ENCODE measurements at regions not wholly inside any gene's neighbourhood (a gene's known extent, or its start where the extent isn't known, plus 50 kb on each side); places are given as distances from the start of the nearest gene placed in this dataset.
"Not testable (repeated sequence)": the region's sequence is repeated elsewhere in the genome, so short reads cannot be mapped to it uniquely, and the experiment has no call there.

DNA sequence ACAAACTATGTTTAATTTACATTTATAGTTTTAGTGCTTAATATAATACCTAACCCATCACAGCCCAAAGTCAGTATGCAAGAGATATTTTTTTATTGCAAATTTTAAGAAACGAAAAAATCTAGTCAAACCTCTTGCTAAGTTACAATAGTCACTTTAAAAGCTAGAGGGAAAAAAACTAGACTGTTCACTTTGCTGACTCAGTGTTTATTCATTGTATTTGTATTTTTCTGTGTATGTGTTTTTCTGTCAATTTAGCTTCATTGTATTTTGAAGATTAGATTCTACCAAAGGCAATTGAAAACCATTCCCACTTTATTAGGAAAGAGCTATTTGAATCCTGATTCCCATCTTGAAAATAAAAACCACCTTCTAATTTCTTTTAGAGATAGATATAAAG is 891.5 kb downstream of the SLC16A7 start:
- Mint-ChIP-seq H3K27ac (no peak overlapping the region), H3K27me3 (no peaks in the 10 kb centered on the region), H3K36me3 (no peaks in the 10 kb centered on the region), H3K4me1 (ENCODE audit: low read depth) (no peaks in the 10 kb centered on the region), H3K9me3 (ENCODE audit: low read depth) (peaks cover 4% of the 10 kb centered on the region), H3K4me3 (no peak overlapping the region)

DNA sequence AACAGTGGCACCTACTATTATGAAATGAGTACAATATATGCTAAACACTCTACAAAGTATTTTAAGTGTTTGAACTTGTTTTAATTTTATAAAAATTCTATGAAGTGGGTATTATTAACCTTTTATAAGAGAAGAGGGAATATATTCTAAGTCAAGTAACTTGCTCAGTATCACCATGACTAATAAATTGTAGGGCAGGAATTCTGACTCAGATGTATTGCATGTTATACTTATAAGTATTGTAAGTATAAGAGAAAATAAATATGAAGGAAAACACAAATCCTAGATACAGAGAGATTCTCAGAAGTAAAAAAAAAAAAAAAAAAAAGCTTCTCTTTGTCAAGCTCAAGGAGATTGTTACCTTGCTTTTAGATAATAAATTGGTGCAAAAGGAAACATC is 893.2 kb downstream of the SLC16A7 start:
- no peaks in the 10 kb centered on the region for H3K36me3 Mint-ChIP-seq
- H3K4me1 Mint-ChIP-seq (ENCODE audit: low read depth) = no peaks in the 10 kb centered on the region
- no peak overlapping the region for H3K4me3 Mint-ChIP-seq
- no peak overlapping the region for H3K27ac Mint-ChIP-seq
- peaks cover 7% of the 10 kb centered on the region for H3K9me3 Mint-ChIP-seq (ENCODE audit: low read depth)
- no peaks in the 10 kb centered on the region for H3K27me3 Mint-ChIP-seq

DNA sequence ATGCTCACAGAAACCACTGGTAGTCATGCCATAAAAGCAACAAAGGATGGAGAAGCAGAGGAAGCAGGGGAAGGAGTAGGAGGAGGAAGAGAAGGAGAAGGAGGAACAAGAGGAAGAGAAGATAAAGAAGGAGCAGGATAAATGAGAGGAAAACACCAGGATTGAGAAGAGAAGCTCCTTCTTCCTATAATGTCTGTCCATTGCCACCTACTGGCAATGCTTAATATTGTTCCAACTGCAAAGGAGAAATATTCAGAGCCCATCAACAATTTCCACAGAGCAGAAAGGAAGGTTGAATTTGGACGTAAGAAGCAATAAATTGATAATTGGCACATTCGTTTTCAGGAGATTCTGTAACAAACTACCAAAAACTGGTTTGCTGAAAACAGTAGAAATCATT is 898.4 kb downstream of the SLC16A7 start:
- Mint-ChIP-seq H3K27ac (no peak overlapping the region), H3K27me3 (no peaks in the 10 kb centered on the region), H3K4me1 (ENCODE audit: low read depth) (no peaks in the 10 kb centered on the region), H3K36me3 (no peaks in the 10 kb centered on the region), H3K9me3 (ENCODE audit: low read depth) (peaks cover 8% of the 10 kb centered on the region), H3K4me3 (no peak overlapping the region)

DNA sequence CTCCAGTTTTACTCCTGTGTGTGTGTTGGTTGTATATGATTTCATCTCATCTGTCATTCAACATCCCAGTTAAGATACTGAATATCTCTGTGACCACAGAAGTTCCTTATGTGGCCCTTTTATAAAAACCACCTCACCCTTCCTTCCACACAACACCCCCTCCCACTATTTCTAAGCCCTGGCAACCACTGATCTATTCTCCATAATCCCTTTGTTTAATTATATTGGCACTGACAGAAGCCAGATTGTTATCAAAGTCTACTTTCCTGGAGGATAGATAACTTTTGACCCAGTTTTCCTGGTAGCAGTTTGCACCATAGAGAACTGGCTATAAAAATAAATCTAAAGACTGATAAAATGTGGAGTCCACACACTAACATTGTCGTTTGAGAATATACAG is 902.8 kb downstream of the SLC16A7 start:
- no peak overlapping the region for H3K4me3 Mint-ChIP-seq
- H3K36me3 Mint-ChIP-seq = no peaks in the 10 kb centered on the region
- H3K9me3 Mint-ChIP-seq (ENCODE audit: low read depth) = peaks cover 8% of the 10 kb centered on the region
- no peaks in the 10 kb centered on the region for H3K27me3 Mint-ChIP-seq
- no peak overlapping the region for H3K27ac Mint-ChIP-seq
- no peaks in the 10 kb centered on the region for H3K4me1 Mint-ChIP-seq (ENCODE audit: low read depth)

DNA sequence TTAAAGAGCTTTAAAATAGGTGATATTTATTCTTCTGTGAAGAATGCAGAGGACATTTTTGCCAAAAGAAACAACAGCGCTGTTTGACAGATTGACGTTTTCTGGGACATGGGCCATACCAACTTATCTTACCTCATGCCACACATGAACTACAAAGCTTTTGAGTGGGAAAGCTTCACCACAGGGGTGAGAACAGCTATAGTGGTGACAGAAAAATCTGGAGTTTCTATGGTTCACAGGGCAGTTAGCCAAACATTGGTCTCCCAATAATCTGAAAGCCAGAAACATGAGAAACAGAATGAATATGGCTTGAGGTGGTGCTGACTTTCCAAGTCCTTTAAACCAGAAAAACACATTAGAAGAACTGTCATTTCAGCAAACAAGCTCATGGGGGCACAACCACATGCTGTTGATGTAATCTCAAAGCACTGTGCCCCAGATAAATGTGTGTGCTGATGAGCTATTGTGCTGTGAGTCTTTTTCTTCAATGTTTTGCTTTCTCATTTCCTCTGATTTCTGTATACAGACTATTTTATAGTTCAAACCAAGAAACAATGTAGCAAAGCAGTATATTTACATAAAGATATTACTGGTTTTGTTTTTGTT is 905.4 kb downstream of the SLC16A7 start:
- H3K27ac Mint-ChIP-seq = no peak overlapping the region
- H3K4me3 Mint-ChIP-seq = no peak overlapping the region
- H3K27me3 Mint-ChIP-seq = no peaks in the 10 kb centered on the region
- no peaks in the 10 kb centered on the region for H3K4me1 Mint-ChIP-seq (ENCODE audit: low read depth)
- peaks cover 12% of the 10 kb centered on the region for H3K9me3 Mint-ChIP-seq (ENCODE audit: low read depth)
- H3K36me3 Mint-ChIP-seq = no peaks in the 10 kb centered on the region

DNA sequence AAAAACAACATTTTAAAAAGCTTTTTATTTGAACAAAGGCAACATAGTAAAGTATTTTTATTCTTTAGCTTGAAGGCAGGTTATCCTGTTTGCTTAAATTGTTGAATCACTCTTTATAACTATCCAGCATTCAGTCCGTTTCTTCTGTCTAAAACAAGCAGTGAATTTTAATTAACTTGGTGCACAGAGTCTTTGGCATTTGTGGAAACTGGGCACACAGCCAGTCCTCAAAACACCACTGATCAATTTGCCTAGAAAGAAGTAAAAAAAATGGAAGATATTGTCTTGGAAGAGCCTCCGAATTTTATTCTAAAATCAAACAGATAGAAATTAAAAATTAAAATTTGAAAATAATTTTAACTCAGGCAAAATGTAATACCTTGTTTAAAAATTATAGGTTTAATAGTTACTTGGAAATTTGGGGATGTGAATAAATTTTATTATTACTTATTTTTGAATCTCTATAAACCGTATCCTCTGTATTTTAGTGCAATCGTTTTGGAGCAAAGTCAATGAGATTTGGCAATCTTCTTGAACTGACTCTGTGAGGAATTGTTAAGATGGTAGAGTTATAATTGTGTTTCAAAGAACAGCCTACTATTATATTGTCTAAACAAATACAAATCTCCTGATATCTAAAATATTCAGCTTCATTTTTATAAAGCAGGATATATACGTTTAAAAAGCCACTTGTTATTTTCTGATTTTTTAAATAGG is 927.0 kb downstream of the SLC16A7 start:
- peaks cover 4% of the 10 kb centered on the region for H3K9me3 Mint-ChIP-seq (ENCODE audit: low read depth)
- no peak overlapping the region for H3K4me3 Mint-ChIP-seq
- no peaks in the 10 kb centered on the region for H3K36me3 Mint-ChIP-seq
- H3K27me3 Mint-ChIP-seq = no peaks in the 10 kb centered on the region
- no peak overlapping the region for H3K27ac Mint-ChIP-seq
- H3K4me1 Mint-ChIP-seq (ENCODE audit: low read depth) = no peaks in the 10 kb centered on the region

DNA sequence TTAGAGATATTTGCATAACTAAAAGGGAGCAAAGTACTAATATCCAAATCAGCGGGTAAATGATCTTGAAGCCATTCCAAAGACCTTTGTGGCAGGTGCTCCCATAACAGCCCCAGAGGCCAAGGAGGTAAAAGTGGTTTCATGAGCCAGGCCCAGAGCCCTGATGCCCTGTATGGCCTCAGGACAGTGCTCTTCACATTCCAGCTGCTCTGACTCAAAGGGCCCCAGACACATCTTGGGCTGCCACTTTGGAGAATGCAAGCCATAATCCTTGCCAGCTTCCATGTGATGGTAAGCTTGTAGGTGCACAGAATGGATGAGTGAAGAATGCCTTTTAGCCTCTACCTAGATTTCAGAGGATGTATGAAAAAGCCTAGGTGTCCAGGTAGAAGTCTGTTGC is 933.4 kb downstream of the SLC16A7 start:
- no peaks in the 10 kb centered on the region for H3K4me1 Mint-ChIP-seq (ENCODE audit: low read depth)
- no peaks in the 10 kb centered on the region for H3K27me3 Mint-ChIP-seq
- no peaks in the 10 kb centered on the region for H3K36me3 Mint-ChIP-seq
- H3K4me3 Mint-ChIP-seq = no peak overlapping the region
- H3K27ac Mint-ChIP-seq = no peak overlapping the region
- H3K9me3 Mint-ChIP-seq (ENCODE audit: low read depth) = peaks cover 4% of the 10 kb centered on the region

DNA sequence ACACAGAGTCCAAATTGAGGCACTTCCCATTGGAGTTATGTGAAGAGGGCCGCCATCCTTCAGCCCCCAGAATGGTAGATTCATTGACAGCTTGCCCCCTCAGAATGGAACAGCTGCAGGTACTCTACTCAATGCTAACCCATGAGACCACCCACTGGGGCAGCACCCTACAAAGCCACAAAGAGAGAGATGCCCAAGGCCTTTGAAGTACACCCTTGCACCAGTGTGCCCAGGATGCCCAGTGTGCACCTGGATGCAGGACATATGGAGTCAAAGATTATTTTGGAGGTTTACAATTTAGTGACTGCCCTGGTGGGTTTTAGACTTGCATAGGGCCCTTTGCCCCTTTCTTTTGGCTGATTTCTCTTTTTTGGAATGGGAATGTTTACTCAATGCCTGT is 933.9 kb downstream of the SLC16A7 start:
- no peak overlapping the region for H3K27ac Mint-ChIP-seq
- H3K9me3 Mint-ChIP-seq (ENCODE audit: low read depth) = peaks cover 4% of the 10 kb centered on the region
- H3K36me3 Mint-ChIP-seq = no peaks in the 10 kb centered on the region
- H3K4me3 Mint-ChIP-seq = no peak overlapping the region
- no peaks in the 10 kb centered on the region for H3K27me3 Mint-ChIP-seq
- no peaks in the 10 kb centered on the region for H3K4me1 Mint-ChIP-seq (ENCODE audit: low read depth)

DNA sequence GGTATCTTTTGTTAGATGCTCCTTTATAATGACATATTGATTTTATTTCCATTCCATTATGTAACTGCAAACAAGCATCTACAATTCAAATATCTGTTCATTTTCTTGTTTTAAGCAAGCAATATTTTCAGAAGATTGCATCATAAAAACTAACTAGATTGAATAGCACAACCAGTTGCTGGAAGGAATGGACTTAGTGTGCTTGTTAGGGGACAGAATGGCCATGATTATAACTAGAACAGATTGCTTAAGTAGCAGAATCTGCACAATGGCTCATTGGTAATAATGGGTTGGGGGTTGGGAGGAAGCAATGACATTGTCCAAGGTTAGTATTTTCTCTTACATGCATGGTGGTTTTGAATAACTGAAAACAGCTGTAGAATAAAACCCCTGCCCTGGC is 939.5 kb downstream of the SLC16A7 start:
- H3K27ac Mint-ChIP-seq = no peak overlapping the region
- H3K4me3 Mint-ChIP-seq = no peak overlapping the region
- H3K4me1 Mint-ChIP-seq (ENCODE audit: low read depth) = no peaks in the 10 kb centered on the region
- H3K27me3 Mint-ChIP-seq = no peaks in the 10 kb centered on the region
- H3K36me3 Mint-ChIP-seq = no peaks in the 10 kb centered on the region
- H3K9me3 Mint-ChIP-seq (ENCODE audit: low read depth) = no peaks in the 10 kb centered on the region

DNA sequence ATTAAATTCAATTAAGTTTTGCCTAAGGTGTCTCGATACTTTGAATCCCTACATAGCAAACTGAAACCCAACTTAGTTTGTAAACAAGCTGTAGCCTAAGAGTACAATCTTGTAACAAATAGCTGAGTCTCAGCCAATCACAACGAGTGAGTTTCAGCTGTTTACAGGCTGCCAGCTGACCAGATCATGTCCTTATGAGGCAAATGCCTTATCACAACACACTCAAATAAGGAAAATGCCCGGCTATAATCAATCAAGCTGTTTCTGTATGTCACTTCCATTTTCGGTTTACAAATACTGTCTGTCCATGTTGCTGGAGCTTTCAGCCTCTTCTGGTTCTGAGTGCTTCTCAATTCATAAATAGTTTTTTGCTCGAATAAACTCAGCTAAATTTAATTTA is 943.8 kb downstream of the SLC16A7 start:
- no peak overlapping the region for H3K4me3 Mint-ChIP-seq
- no peaks in the 10 kb centered on the region for H3K27me3 Mint-ChIP-seq
- no peaks in the 10 kb centered on the region for H3K4me1 Mint-ChIP-seq (ENCODE audit: low read depth)
- no peaks in the 10 kb centered on the region for H3K36me3 Mint-ChIP-seq
- H3K27ac Mint-ChIP-seq = no peak overlapping the region
- H3K9me3 Mint-ChIP-seq (ENCODE audit: low read depth) = peaks cover 7% of the 10 kb centered on the region

DNA sequence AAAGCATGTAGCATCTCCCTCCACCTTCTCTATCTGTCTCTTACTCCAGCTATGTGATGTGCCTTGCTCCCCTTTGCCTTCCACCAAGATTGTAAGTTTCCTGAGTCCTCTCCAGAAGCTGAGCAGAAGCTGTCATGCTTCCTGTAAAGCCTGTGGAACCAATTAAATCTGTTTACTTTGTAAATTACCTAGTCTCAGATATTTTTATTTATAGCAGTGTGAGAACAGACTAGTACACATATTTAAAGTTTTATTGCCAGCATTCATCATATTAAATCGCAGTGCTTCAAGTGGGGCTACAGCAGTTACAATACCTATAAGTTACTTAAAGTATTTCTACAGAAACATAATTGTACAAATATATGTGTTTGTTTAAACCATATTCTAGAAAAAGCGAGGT is 973.1 kb downstream of the SLC16A7 start:
- no peaks in the 10 kb centered on the region for H3K4me1 Mint-ChIP-seq (ENCODE audit: low read depth)
- peaks cover 6% of the 10 kb centered on the region for H3K9me3 Mint-ChIP-seq (ENCODE audit: low read depth)
- no peak overlapping the region for H3K27ac Mint-ChIP-seq
- no peaks in the 10 kb centered on the region for H3K36me3 Mint-ChIP-seq
- no peaks in the 10 kb centered on the region for H3K27me3 Mint-ChIP-seq
- no peak overlapping the region for H3K4me3 Mint-ChIP-seq

DNA sequence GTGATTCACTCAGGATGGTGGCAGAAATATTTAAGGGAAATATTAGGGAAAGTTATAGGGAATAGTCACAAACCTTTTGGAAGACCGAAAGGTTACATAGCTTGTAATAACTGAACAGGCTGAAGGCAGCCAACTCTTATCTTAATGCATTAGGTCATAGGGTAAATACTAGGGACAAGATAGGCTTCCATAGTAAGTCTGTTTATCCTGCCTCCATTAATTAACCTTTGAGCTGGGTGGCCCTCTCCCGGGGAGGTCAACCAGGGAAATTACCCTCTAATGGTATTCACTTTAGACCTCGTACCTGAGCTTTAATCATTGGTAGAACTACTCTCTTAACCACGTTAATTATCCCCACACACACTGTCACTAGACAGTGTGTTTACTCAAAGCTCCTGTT is 981.8 kb downstream of the SLC16A7 start:
- H3K9me3 Mint-ChIP-seq (ENCODE audit: low read depth) = no peaks in the 10 kb centered on the region
- H3K4me1 Mint-ChIP-seq (ENCODE audit: low read depth) = no peaks in the 10 kb centered on the region
- H3K4me3 Mint-ChIP-seq = no peak overlapping the region
- no peak overlapping the region for H3K27ac Mint-ChIP-seq
- no peaks in the 10 kb centered on the region for H3K27me3 Mint-ChIP-seq
- no peaks in the 10 kb centered on the region for H3K36me3 Mint-ChIP-seq

DNA sequence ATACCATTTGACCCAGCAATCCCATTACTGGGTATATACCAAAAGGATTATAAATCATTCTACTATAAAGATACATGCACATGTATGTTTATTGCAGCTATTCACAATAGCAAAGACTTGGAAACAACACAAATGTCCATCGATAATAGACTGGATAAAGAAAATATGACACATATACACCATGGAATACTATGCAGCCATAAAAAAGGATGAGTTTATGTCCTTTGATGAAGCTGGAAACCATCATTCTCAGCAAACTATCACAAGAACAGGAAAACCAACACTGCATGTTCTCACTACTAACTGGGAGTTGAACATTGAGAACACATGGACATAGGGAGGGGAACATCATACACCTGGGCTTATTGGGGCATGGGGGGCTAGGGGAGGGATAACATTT is 991.8 kb downstream of the SLC16A7 start:
- not testable (repeated sequence) for H3K36me3 Mint-ChIP-seq; H3K9me3 Mint-ChIP-seq (ENCODE audit: low read depth)

DNA sequence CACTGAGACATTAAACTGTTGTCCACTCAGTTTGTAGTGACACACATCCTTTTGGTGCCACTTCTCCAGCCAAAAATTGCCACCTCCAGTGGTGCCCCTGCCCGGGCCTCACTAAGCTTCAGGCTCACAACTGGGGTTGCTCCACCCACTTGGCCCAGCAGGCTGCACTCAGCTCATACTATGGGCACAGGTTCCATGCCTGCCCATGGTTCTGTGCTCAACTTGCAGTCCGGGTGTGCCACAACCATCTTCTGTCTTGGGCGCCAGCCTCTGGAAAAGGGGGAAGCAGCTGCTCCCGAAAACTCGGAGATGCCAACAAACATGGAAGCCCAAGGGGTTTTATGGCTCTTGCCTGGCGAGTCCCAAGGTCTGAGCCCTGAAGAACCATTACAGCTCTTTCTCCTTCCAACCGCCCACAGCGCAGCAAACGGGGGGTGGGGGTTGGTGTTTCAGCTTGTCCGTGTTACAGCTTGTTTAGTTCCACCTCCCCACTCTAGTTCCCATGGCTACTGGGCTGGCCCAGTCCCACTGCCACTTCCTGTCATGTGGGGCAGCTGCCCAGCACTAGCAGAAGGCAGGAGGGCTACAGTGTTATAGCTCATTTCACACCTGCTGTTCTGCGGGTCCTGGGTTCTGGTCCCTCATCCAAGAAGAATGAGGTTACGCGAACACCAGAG is 998.3 kb downstream of the SLC16A7 start:
- no peaks in the 10 kb centered on the region for H3K27me3 Mint-ChIP-seq
- H3K4me3 Mint-ChIP-seq = no peak overlapping the region
- no peaks in the 10 kb centered on the region for H3K4me1 Mint-ChIP-seq (ENCODE audit: low read depth)
- no peaks in the 10 kb centered on the region for H3K36me3 Mint-ChIP-seq
- no peak overlapping the region for H3K27ac Mint-ChIP-seq
- peaks cover 4% of the 10 kb centered on the region for H3K9me3 Mint-ChIP-seq (ENCODE audit: low read depth)

More for the DNA sequence above, 991.8 kb downstream of the SLC16A7 start:
- H3K27ac Mint-ChIP-seq; H3K4me3 Mint-ChIP-seq; H3K27me3 Mint-ChIP-seq; H3K4me1 Mint-ChIP-seq (ENCODE audit: low read depth): not testable (repeated sequence)

DNA sequence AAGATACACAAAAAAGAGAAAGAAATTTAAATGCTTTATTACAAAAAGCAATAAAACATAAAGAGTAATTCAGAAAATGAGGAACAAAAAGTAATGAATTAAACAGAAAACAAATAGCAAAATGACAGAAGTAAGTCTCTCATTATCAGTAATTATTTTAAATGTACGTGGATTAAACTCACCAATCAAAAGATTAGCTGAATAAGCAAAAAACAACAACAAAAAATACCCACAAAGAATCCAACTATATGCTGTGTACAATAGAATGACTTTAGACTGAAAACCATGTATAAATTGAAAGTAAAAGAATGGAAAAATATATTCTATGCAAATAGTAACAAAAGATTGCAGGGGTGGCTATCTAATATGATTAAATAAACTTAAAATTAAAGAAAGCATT is 1006.8 kb downstream of the SLC16A7 start:
- Mint-ChIP-seq H3K36me3 (no peaks in the 10 kb centered on the region), H3K4me1 (ENCODE audit: low read depth) (no peaks in the 10 kb centered on the region), H3K9me3 (ENCODE audit: low read depth) (peaks cover 12% of the 10 kb centered on the region), H3K4me3 (no peak overlapping the region), H3K27ac (no peak overlapping the region), H3K27me3 (no peaks in the 10 kb centered on the region)

DNA sequence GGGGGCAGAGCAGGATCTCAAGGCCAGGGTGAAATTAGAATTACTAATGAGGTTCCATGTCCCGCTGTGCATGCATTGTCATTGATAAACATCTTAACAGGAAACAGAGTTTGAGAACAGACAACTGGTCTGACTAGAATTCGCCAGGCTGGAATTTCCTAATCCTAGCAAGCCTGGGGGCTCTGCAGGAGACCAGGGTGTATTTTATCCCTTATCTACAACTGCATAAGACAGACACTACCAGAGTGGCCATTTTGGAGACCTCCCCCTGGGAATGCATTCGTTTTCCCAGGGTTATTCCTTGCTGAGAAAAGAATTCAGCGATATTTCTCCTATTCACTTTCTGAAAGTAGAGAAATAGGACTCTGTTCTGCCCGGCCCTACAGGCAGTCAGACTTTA is 1007.6 kb downstream of the SLC16A7 start:
- peaks cover 15% of the 10 kb centered on the region for H3K9me3 Mint-ChIP-seq (ENCODE audit: low read depth)
- H3K4me1 Mint-ChIP-seq (ENCODE audit: low read depth); H3K27me3 Mint-ChIP-seq; H3K27ac Mint-ChIP-seq; H3K36me3 Mint-ChIP-seq; H3K4me3 Mint-ChIP-seq: not testable (repeated sequence)

All from activated naive CD8-positive, alpha-beta T cell (primary cell).